ENCODE measurements at regions not wholly inside any gene's neighbourhood (a gene's known extent, or its start where the extent isn't known, plus 50 kb on each side); places are given as distances from the start of the nearest gene placed in this dataset.

- Histone ChIP-seq H3K9me3 (replicated peaks; ENCODE audit: control insufficient read depth, insufficient read depth, low read depth, low read length) (peaks cover 3% of the 10 kb centered on the region), H4K20me1 (replicated peaks; ENCODE audit: control insufficient read depth, insufficient read depth, low read length) (no peaks in the 10 kb centered on the region), H3K4me2 (ENCODE audit: insufficient read depth, low read length) (no peak overlapping the region), H3K4me1 (replicated peaks in 1 of 2; ENCODE audit: control insufficient read depth in 2 of 2, insufficient read depth in 2 of 2, low read length in 2 of 2) (peaks cover 2 to 11% of the 10 kb centered on the region in 2 experiments; a peak in 3 of 5 replicates), H3K4me3 (no peak overlapping the region), H3K27ac (ENCODE audit: extremely low read depth, low read depth, low read length) (no peak overlapping the region), H2AFZ (ENCODE audit: low read depth, low read length) (peak overlapping the region; percentile 50; the same call in 1 of the 2 replicates), H3K9ac (ENCODE audit: insufficient read depth in 1 of 2, low read depth in 2 of 2, low read length in 2 of 2) (no peak overlapping the region), H3K9me1 (ENCODE audit: control insufficient read depth, insufficient read depth, low read length) (no peaks in the 10 kb centered on the region), H3K27me3 (ENCODE audit: control insufficient read depth in 2 of 2, insufficient read depth in 2 of 2, low read length in 2 of 2) (peaks cover 0 to 17% of the 10 kb centered on the region in 2 experiments; a peak in 1 of 5 replicates), H3K79me2 (ENCODE audit: control insufficient read depth, insufficient read depth, low read length) (no peaks in the 10 kb centered on the region), H3K36me3 (ENCODE audit: control insufficient read depth, insufficient read depth, low read length) (no peaks in the 10 kb centered on the region)
- FAIRE-seq (no peak), ATAC-seq (no peak), DNase-seq (ENCODE audit: extremely low read depth in 1 of 4, low spot score in 3 of 4) (no peak)
- intact Hi-C loops (cut with micrococcal nuclease) (no loop called here), in situ Hi-C loops (cut with MboI) (no loop called here)
- POLR2A ChIA-PET = no interaction called here
- TF ChIP-seq ZNF668 (CRISPR knock-in tag; IDR thresholded peaks at IDR 0.05) (no peak), NFIC (IDR thresholded peaks at IDR 0.05) (peak; percentile 20; the same call in 1 of the 2 replicates)
- WGBS (ENCODE audit: insufficient coverage, low coverage, missing lambda C conversion rate) = 20% methylated on average over 10 of the region's 10 CpGs
- no TSS peak for BruUV-seq (replicated peaks)
- CTCF ChIA-PET (ENCODE audit: low intra/inter-chr PET ratio) = no interaction called here
These were observed 53.9 kb upstream of the ECI2 start for GRCh38 chr6:4189249-4189648.

GRCh38 chr6:4188801-4189200 lies 53.4 kb upstream of the ECI2 start:
- ATAC-seq = peak; percentile 68
- Histone ChIP-seq H3K4me2 (ENCODE audit: insufficient read depth, low read length) (no peak overlapping the region), H3K4me3 (no peak overlapping the region), H3K36me3 (ENCODE audit: control insufficient read depth, insufficient read depth, low read length) (no peaks in the 10 kb centered on the region), H3K79me2 (ENCODE audit: control insufficient read depth, insufficient read depth, low read length) (no peaks in the 10 kb centered on the region), H3K9me1 (ENCODE audit: control insufficient read depth, insufficient read depth, low read length) (no peaks in the 10 kb centered on the region), H3K4me1 (replicated peaks in 1 of 2; ENCODE audit: control insufficient read depth in 2 of 2, insufficient read depth in 2 of 2, low read length in 2 of 2) (peaks cover 2 to 11% of the 10 kb centered on the region in 2 experiments; a peak in 3 of 5 replicates), H4K20me1 (replicated peaks; ENCODE audit: control insufficient read depth, insufficient read depth, low read length) (no peaks in the 10 kb centered on the region), H3K9me3 (replicated peaks; ENCODE audit: control insufficient read depth, insufficient read depth, low read depth, low read length) (peaks cover 3% of the 10 kb centered on the region), H3K9ac (ENCODE audit: insufficient read depth in 1 of 2, low read depth in 2 of 2, low read length in 2 of 2) (no peak overlapping the region), H2AFZ (ENCODE audit: low read depth, low read length) (peak overlapping the region; percentile 50; the same call in 1 of the 2 replicates), H3K27ac (ENCODE audit: extremely low read depth, low read depth, low read length) (no peak overlapping the region), H3K27me3 (ENCODE audit: control insufficient read depth in 2 of 2, insufficient read depth in 2 of 2, low read length in 2 of 2) (peaks cover 0 to 17% of the 10 kb centered on the region in 2 experiments; a peak in 1 of 5 replicates)
- POLR2A ChIA-PET = interaction anchor here (0.7 to 1.2 kb wide), 2 partner anchors 12 to 103 kb away, joined by 3 to 7 read pairs; no protein-coding TSS in a partner anchor
- 60% methylated on average over 25 of the region's 25 CpGs for WGBS (ENCODE audit: insufficient coverage, low coverage, missing lambda C conversion rate)
- no TSS peak for BruUV-seq (replicated peaks)
- intact Hi-C loops (cut with micrococcal nuclease) = no loop called here
- CTCF ChIA-PET (ENCODE audit: low intra/inter-chr PET ratio) = no interaction called here
- DNase-seq (ENCODE audit: extremely low read depth in 1 of 4, low spot score in 3 of 4) = peak in 1 of 4 experiments; percentile 16
- in situ Hi-C loops (cut with MboI) = no loop called here
- FAIRE-seq = no peak
- TF ChIP-seq CBX8 (IDR thresholded peaks at IDR 0.05; ENCODE audit: borderline replicate concordance, extremely low read depth, low read depth, low read length, poor library complexity, severe bottlenecking) (no peak), ZNF146 (CRISPR knock-in tag; IDR thresholded peaks at IDR 0.05; ENCODE audit: unreplicated experiment) (no peak), ZNF263 (CRISPR knock-in tag; IDR thresholded peaks at IDR 0.05; ENCODE audit: borderline replicate concordance) (no peak), KDM5B (IDR thresholded peaks at IDR 0.05; ENCODE audit: insufficient replicate concordance, low read depth, low read length) (no peak), E2F6 (IDR thresholded peaks at IDR 0.05; ENCODE audit: borderline replicate concordance in 1 of 2, extremely low read depth in 1 of 2, insufficient read depth in 1 of 2, insufficient read length in 1 of 2, low read depth in 1 of 2, low read length in 1 of 2, poor library complexity in 1 of 2, severe bottlenecking in 1 of 2) (peak in 1 of 2 experiments; percentile 53)
- TF ChIP-seq, protein P1, sequence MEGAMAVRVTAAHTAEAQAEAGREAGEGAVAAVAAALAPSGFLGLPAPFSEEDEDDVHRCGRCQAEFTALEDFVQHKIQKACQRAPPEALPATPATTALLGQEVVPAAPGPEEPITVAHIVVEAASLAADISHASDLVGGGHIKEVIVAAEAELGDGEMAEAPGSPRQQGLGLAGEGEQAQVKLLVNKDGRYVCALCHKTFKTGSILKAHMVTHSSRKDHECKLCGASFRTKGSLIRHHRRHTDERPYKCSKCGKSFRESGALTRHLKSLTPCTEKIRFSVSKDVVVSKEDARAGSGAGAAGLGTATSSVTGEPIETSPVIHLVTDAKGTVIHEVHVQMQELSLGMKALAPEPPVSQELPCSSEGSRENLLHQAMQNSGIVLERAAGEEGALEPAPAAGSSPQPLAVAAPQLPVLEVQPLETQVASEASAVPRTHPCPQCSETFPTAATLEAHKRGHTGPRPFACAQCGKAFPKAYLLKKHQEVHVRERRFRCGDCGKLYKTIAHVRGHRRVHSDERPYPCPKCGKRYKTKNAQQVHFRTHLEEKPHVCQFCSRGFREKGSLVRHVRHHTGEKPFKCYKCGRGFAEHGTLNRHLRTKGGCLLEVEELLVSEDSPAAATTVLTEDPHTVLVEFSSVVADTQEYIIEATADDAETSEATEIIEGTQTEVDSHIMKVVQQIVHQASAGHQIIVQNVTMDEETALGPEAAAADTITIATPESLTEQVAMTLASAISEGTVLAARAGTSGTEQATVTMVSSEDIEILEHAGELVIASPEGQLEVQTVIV (CRISPR knock-in tag; IDR thresholded peaks at IDR 0.05; ENCODE audit: borderline replicate concordance) = no peak

Data from K562 (cell line).